Hindlimb muscle (tissue), 1 donor: ENCODE measurements at regions not wholly inside any gene's neighbourhood (a gene's known extent, or its start where the extent isn't known, plus 50 kb on each side); places are given as distances from the start of the nearest gene placed in this dataset.

ENCODE experiments used
- DNase-seq: peaks from one replicate; pipeline ENCODE4 v3.0.0-alpha.2; 2013

- no peak for DNase-seq
Measured at GRCh38 chr18:56545464-56545863, 92.9 kb downstream of the TXNL1 start.

- no peak for DNase-seq
Measured at GRCh38 chr18:56542476-56542875, 95.9 kb downstream of the TXNL1 start.

DNA sequence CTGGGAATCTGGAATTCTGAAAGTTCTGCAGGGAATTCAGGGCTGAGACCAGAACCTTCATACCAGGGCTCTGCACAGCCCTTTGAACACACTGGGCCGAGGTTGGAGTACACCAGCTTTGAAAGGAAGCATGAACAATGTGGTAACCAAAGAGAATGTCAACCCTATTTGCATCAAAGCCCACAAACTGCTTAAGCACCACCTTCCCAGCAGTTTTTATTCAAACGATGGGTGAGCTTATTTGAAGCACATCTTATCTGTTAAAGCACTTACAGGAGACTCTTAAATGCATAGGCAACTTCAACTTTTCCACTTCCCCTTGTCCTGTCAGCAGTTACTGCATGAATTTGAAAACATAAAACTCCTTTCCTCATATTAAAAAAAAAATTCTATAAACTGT lies 96.6 kb downstream of the TXNL1 start:
- no peak for DNase-seq

DNA sequence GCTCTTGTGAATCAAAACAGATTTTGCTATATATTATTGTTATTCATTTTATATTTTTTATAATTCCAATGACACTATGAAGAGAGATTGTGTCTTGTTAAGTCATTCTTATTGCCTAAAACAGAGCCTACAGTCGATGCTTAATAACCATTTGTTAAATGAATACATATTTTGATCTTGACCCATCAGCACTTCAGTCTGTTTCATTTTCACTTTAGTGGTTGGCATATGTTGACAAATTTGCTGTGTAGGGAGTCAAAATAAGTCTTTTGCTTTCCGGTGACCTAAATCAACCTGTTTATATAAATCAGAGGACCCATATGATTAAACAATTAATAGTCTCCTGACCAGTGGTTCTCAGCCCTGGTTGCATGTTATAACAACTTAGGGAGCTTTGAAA lies 97.1 kb downstream of the TXNL1 start:
- DNase-seq, result no peak

DNA sequence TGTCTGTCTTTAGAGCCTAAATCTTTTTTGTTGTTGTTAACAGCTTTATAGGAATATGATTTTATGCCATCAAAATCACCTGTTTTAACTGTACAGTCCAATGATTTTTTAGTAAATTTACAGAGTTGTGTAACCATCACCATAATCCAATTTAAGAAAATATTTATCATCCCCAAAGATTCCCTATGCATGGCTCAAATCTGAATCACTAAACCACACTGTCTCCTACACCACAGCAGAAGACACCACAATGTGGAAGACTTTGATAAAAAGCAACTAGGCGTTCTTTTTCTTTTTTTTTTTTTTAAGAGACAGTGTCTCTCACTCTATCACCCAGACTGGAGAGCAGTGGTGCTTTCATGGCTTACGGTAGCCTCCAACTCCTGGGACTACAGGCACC lies 99.6 kb downstream of the TXNL1 start:
- no peak for DNase-seq

DNA sequence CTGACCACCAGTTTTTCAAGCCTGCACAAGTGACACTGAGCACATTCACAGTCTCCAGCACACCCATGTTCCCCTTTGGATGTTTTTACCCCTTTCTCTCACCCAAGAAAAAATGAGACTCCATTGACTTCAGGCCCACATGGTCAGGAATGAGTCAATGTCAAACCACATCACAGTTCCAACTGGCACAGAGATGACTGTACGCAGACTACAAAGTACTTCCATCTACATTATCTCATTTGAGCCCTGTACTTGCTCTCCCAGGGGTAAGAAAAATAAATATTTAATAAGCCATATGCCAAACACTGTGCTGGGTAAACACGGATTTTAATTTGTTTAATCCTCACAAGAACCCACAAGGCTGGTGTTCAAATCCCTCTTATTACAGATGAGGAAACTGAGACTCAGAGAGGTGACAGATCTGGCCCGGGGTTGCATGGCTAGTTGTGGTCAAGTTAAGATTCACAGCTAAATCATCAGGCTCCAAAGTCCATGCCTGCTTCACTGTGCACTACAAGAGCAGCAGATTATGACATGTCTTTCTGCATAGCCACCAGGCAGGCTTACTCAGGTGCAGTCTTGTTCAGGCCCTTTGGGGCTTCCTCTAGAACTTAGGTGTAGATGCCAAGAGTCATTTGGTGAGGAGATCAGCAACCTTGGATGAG lies 106.1 kb downstream of the TXNL1 start:
- DNase-seq, result no peak

DNA sequence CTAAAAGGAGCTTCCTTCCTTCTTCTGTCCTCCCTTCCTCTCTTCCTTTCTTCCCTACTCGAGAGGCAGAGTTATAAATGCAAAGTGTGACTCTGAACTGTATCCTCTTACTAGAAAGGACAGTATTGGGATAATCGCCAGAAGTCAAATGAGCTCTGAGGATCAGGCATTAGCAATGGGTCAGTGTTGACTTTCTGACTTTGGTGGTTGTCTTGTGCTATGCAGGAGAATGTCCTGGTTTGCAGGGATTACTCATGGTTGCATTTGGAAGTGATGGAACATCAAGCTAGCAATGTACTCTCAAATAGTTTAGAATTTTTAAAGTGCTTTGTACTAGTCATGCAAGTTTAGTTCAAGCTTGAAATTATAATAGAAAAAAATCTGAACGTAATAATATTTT lies 115.6 kb downstream of the TXNL1 start:
- DNase-seq, result no peak

DNA sequence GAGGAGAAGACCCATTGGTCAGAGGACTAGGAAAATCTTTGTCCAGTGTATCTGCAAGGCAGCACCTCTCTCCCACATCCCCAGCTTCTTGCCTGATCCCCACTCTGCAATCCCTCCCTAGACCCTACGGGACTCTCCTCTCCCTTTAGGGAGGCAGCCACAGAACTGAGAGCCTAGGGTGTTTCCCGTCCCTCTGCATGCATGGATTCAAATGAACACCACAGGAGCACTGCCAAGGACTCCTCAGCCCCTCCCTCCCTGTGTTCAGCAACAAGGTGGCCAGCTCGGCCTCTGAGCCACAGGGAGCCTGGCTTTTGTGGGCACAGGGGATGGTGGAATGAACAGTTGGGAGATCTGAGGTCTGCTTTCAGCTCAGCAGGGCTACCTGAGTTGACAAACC lies 117.1 kb downstream of the TXNL1 start:
- DNase-seq, result no peak

DNA sequence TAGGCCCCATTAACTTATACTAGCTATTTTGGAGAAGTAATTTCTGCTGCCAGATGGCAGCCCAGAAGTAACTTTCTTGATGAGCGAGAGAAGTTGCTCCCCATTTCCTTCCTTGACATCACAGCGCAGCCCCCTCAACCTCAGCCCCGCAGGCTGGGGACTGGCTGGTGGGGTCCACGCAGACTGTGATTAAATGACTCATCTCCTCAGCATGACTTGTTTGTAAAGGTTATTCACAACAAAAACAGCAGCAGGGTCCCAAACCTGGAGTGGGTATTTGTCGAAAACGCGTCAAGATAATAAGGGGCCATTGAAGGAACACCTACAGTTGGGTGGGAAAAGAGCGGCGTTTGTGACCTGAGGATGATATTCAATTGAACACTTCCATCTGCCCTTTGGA lies 120.6 kb downstream of the TXNL1 start:
- DNase-seq, result no peak

- DNase-seq, result no peak
Measured at GRCh38 chr18:56517196-56517595, 121.2 kb downstream of the TXNL1 start.

DNA sequence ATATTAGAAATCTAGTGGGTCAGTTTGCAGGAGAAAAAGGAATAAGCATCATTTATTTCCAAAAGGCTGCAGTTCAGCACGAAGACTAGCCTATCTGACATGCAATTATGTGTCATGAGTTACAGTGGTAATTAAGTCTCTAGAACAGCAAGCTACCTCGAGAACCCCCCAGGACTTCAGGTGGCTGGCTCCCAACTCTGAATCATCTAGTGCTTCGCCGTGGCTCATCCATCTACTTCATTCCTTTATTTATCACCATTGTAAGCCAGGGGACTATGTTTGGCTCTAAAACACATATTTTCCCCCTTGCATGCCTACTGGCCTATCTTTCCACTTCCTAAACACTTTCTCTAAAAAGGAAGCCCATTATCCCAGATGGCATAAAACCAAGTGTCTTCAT lies 121.6 kb downstream of the TXNL1 start:
- DNase-seq, result peak; percentile 48

- DNase-seq, result no peak
Measured at GRCh38 chr18:56515522-56515921, 122.9 kb downstream of the TXNL1 start.

- DNase-seq, result no peak
Measured at GRCh38 chr18:56511996-56512395, 126.4 kb downstream of the TXNL1 start.

DNA sequence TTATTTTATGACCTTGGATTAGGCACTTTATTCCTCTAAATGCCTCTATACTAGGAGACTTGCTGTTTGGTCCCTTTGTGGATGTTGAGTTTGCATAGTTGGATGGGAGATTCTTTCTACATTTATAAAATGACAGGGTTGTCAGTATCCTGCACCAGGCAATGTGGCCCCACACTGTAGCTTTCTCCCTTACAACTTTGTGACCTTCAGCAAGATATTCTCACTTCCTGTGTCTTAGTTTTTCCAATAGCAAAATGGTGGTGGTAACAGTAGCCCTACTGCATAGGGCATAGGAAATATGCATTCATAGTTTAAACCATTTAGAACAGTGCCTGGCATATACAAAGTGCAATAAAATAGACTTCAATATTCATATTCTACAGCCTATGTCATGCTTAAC lies 128.3 kb downstream of the TXNL1 start:
- DNase-seq, result no peak

DNA sequence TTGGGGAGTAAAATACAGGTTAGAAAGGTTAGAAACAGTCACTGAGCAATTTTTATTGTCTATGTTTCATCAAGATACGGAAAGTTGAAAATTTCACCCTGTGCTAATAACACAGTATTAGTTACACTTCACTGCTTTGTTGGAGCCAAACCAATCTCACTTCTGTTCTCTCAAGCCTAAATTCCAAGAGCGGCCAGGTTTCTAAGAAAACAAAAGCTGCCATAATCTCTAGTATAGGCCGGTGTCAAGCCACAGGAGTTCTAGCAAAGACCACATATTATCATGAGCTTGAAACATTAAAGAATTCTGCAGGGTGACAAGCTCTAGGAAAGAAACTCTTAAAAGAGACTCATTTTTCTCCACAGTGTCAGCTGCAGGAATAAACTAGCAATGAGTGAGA lies 128.7 kb downstream of the TXNL1 start:
- DNase-seq, result no peak

GRCh38 chr18:56508370-56509036 lies 129.9 kb downstream of the TXNL1 start:
- no peak for DNase-seq

GRCh38 chr18:56505971-56506370 lies 132.4 kb downstream of the TXNL1 start:
- DNase-seq, result no peak

- DNase-seq, result no peak
Measured at GRCh38 chr18:56505293-56505692, 133.1 kb downstream of the TXNL1 start.

DNA sequence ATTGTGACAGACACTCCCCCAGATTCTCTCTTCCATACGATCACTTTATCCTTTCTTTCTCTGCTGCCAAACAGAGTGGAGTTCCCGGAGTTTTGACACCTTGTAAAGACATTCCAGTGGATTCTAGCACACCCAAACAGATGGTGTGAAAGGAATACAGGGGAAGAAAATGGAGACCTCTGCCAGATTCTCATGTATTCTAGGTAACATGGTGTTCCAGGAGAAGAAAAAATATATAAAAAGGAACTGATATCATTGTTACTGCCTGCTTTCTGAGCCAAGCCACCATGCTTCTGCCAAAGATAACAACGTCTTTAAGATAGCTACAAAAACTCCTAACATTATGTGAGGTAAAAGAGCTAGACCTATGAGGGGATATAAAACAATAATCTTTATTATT lies 136.5 kb downstream of the TXNL1 start:
- no peak for DNase-seq

DNA sequence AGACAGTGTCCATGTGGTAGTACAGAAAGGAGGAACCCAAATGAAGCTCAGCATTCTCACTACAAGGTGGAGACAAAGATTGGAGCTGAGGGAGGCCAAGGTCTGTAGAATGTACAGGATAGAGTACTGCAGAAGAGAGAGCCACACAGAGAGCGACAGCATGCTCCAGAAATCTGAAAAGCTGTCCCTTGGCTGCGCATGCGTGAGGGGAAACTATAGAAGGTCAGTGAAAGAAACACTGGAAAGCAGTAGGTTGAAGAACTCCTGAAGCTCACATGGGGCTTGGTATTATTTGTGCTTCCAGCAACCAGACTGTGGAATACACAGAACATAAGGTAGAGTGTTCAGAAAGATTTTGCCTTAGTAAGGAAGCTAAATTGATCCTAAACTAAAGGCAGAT lies 142.5 kb downstream of the TXNL1 start:
- no peak for DNase-seq

DNA sequence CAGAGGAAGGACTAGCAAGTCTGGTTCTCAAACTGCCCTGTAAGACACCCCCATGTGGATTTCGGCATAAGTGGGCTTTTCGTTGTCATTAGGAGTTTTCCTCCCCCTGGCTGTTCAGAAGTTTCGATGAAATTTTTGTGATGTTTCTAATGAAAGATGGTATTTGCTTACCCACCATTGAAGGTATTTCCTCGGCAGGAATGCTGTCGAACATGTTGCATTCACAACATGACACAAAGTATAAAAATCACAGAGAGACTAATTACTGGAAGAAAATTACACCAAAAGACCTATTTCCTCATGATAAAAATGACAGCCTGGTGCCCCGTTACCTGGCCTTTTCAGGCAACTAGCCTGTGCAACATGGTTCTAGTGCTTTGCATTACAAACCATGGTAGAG lies 144.9 kb downstream of the TXNL1 start:
- no peak for DNase-seq

GRCh38 chr18:56492136-56492535 lies 146.3 kb downstream of the TXNL1 start:
- no peak for DNase-seq

DNA sequence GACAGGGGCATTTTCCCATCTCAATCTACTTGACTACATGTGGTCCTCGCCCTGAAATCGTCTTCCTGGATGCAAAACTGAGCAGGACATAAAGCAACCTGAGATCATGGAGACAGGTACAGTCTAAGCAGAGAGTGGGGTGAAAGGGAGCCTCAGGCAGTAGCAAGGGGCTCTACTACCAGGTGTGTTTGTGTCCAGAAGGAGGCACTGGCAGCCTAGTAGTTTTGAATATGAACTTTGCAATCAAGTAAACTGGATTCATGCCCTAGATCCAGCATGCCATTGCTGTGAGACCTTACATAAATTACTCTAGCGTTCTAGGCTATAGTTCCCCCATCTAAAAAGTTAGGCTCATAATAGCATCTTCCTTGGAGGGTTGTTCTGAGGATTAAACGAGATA lies 147.4 kb downstream of the TXNL1 start:
- DNase-seq, result no peak

DNA sequence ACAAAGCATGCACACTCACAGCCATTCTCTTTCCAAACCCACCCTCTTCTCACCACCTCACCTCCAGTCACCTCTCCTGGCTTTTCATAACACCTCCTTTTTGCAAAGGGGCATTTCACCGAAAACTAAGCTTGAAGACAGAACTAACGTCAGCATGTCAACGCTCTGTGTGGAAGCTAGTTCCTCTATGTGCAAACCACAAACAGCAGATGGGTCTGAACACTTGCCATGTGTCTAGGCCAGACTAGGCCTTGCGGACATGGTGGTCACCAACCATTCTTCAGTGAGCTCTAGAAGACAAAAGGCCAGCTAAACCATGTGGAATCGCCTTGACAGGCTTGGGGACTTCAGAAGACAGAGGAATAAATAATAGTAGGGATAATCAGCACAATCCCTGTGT lies 148.5 kb downstream of the TXNL1 start:
- no peak for DNase-seq

DNA sequence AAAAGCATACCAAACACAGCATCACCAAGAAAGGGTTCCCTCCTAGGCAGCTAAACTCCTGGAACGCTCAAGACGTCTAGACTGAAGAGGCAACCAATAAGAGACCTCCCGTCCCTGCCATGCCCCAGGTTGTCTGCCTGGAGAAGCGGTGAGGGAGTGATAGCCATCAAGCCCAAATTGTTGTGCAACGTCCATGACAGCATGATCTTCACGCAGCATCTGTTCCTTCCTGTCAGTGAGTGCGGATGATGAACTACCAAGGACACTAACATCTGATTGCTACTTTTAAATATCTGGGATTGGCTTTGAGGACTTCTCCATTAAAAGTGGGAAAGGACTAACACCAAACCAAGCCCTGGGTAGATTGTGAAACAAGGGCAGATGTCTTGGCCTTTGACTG lies 149.7 kb downstream of the TXNL1 start:
- no peak for DNase-seq
